ENCODE measurements at regions not wholly inside any gene's neighbourhood (a gene's known extent, or its start where the extent isn't known, plus 50 kb on each side); places are given as distances from the start of the nearest gene placed in this dataset.
"Not testable (repeated sequence)": the region's sequence is repeated elsewhere in the genome, so short reads cannot be mapped to it uniquely, and the experiment has no call there.

DNA sequence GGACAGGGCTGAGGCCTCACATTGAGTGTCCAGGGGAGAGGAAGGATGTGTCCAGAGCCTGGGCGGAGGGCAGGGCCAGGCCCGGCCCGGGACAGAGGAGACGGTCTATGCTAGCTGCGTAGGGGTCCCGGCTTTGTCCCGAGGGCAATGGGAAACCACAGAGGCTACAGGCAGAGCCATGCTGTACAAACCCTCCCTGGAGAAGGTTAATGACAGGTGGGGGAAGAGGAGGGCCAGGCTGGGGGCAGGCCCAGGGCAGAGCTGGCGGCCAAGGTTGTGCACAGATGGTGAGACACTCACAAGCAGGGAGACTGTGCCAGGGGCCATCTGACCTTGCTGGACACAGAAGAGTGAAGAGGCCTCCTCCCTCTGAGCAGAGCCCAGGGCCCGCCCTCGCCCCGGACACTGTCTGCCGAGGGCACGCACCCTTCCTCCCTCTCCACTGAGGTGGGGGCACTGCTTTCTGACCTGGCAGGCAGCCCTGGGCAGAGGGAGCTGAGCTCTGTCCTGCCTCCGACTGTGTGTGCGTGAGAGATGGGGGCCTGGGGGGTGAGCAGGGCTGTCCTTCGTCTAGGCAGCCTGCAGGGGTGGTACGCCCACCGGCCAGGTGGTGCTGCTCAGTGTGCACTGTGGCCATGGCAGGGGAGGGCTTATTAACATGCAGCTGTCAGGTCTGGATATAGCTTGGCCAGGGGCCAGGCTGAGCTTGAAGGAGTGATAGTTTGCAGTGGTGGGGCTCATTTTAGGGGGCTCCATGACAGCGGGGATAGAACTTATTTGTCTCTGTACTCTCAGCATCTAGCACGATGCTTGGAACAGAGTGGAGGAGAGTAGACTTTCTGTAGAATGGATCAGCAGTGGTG, 75.7 kb upstream of the LRPAP1 start:
- no peak for DNase-seq (ENCODE audit: low spot score)
- no peak for TF ChIP-seq CTCF (IDR thresholded peaks at IDR 0.05)
- Histone ChIP-seq H3K9me3 (no peaks in the 10 kb centered on the region), H3K4me3 (no peak overlapping the region), H3K27ac (no peak overlapping the region), H3K4me1 (no peaks in the 10 kb centered on the region), H3K27me3 (no peaks in the 10 kb centered on the region), H3K36me3 (no peaks in the 10 kb centered on the region)

GRCh38 chr4:3606850-3607249, 74.6 kb upstream of the LRPAP1 start:
- not testable (repeated sequence) for H3K27me3 ChIP-seq; H3K9me3 ChIP-seq; H3K27ac ChIP-seq; H3K4me3 ChIP-seq; DNase-seq (ENCODE audit: low spot score); H3K36me3 ChIP-seq; H3K4me1 ChIP-seq

- H3K36me3 ChIP-seq; H3K4me3 ChIP-seq; H3K9me3 ChIP-seq; H3K27ac ChIP-seq; DNase-seq (ENCODE audit: low spot score); H3K4me1 ChIP-seq; H3K27me3 ChIP-seq: not testable (repeated sequence)
Observed at GRCh38 chr4:3606271-3606670, 74.0 kb upstream of the LRPAP1 start.

GRCh38 chr4:3605491-3605890, 73.3 kb upstream of the LRPAP1 start:
- Histone ChIP-seq H3K27me3 (no peaks in the 10 kb centered on the region), H3K4me3 (no peak overlapping the region), H3K36me3 (no peaks in the 10 kb centered on the region), H3K4me1 (no peaks in the 10 kb centered on the region), H3K27ac (no peak overlapping the region), H3K9me3 (no peaks in the 10 kb centered on the region)
- DNase-seq (ENCODE audit: low spot score): no peak
- TF ChIP-seq CTCF (IDR thresholded peaks at IDR 0.05): no peak

- not testable (repeated sequence) for H3K27ac ChIP-seq; DNase-seq (ENCODE audit: low spot score); H3K4me3 ChIP-seq; H3K27me3 ChIP-seq; H3K36me3 ChIP-seq; H3K4me1 ChIP-seq; H3K9me3 ChIP-seq
Observed at GRCh38 chr4:3602886-3603645, 70.8 kb upstream of the LRPAP1 start.

DNA sequence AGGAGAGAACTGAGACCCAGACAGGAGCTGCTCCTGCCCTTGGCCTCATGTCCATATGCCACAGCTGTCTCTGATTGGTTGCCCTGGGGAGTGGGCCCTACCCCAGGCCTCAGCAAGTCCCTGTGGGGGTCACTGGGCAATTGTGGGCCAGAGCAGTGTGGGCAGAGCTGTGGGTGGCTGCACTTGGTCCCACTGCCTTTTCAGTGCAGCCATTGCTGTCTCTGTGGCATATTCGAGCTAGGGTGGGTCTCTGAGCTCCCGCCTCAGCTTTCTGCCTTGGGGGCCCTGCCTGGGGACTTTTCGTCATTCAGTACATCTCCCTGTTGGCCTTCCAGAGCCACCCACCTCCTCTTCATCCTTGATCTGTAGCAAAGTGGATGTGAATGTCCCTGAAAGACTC, 69.8 kb upstream of the LRPAP1 start:
- H3K9me3 ChIP-seq: no peaks in the 10 kb centered on the region
- no peaks in the 10 kb centered on the region for H3K36me3 ChIP-seq
- TF ChIP-seq CTCF (IDR thresholded peaks at IDR 0.05): no peak
- H3K27me3 ChIP-seq: no peaks in the 10 kb centered on the region
- H3K27ac ChIP-seq: no peak overlapping the region
- no peak overlapping the region for H3K4me3 ChIP-seq
- no peak for DNase-seq (ENCODE audit: low spot score)
- H3K4me1 ChIP-seq: no peaks in the 10 kb centered on the region

GRCh38 chr4:3601108-3601690, 69.0 kb upstream of the LRPAP1 start:
- H3K4me3 ChIP-seq; H3K4me1 ChIP-seq; H3K36me3 ChIP-seq; H3K9me3 ChIP-seq; H3K27me3 ChIP-seq; DNase-seq (ENCODE audit: low spot score); H3K27ac ChIP-seq: not testable (repeated sequence)
